CD4-positive, alpha-beta T cell treated with Interleukin-12 subunit alpha and Interleukin-12 subunit beta, for 1 hour (primary cell): ENCODE measurements at regions not wholly inside any gene's neighbourhood (a gene's known extent, or its start where the extent isn't known, plus 50 kb on each side); places are given as distances from the start of the nearest gene placed in this dataset.
A peak's percentile ranks its signal among the peaks of the same experiment; 100 is the strongest.
"Not testable (repeated sequence)": the region's sequence is repeated elsewhere in the genome, so short reads cannot be mapped to it uniquely, and the experiment has no call there.

ENCODE experiments used
- DNase-seq: peaks from one replicate; pipeline ENCODE4 v3.0.0-alpha.2; 2020

- no peak for DNase-seq
These were observed 76.8 kb upstream of the IVNS1ABP start for GRCh38 chr1:185393815-185394214.

- no peak for DNase-seq
These were observed 76.2 kb upstream of the IVNS1ABP start for GRCh38 chr1:185393205-185393604.

GRCh38 chr1:185388815-185389214 lies 71.8 kb upstream of the IVNS1ABP start:
- DNase-seq: no peak

GRCh38 chr1:185388346-185388745 lies 71.3 kb upstream of the IVNS1ABP start:
- DNase-seq: no peak

GRCh38 chr1:185385991-185386390 lies 68.9 kb upstream of the IVNS1ABP start:
- no peak for DNase-seq

- not testable (repeated sequence) for DNase-seq
These were observed 66.8 kb upstream of the IVNS1ABP start for GRCh38 chr1:185383805-185384204.

- no peak for DNase-seq
These were observed 60.8 kb upstream of the IVNS1ABP start for GRCh38 chr1:185377831-185378230.

- DNase-seq: no peak
These were observed 60.0 kb upstream of the IVNS1ABP start for GRCh38 chr1:185376840-185377635.

GRCh38 chr1:185376288-185376687 lies 59.2 kb upstream of the IVNS1ABP start:
- DNase-seq: no peak

GRCh38 chr1:185375583-185375982 lies 58.5 kb upstream of the IVNS1ABP start:
- no peak for DNase-seq

- DNase-seq: peak; percentile 6
These were observed 56.9 kb upstream of the IVNS1ABP start for GRCh38 chr1:185373813-185374529.

GRCh38 chr1:185369786-185370185 lies 52.7 kb upstream of the IVNS1ABP start:
- DNase-seq: no peak

- no peak for DNase-seq
These were observed 52.0 kb upstream of the IVNS1ABP start for GRCh38 chr1:185368913-185369491.

GRCh38 chr1:185368313-185368855 lies 51.3 kb upstream of the IVNS1ABP start:
- no peak for DNase-seq

- no peak for DNase-seq
These were observed 50.2 kb upstream of the IVNS1ABP start for GRCh38 chr1:185367218-185367617.
